Lung (tissue), 11 donors: ENCODE measurements at regions not wholly inside any gene's neighbourhood (a gene's known extent, or its start where the extent isn't known, plus 50 kb on each side); places are given as distances from the start of the nearest gene placed in this dataset.

Experiments used
- ATAC-seq: fragments of 200-7000 bp; cut with Tn5 transposase; one replicate; pipeline ENCODE4 v1.9.1; 2020; ENCODE audit warnings: moderate number of reproducible peaks; ENCODE audit not compliant: insufficient read depth, low FRiP score
- DNase-seq, 3 donors: peaks; one replicate each; pipeline ENCODE4 v3.0.0-alpha.2; 2013 to 2017
- H3K27ac ChIP-seq, 2 donors: one replicate each; pipeline ENCODE4 v1.5.1; 2013; ENCODE audit warnings: mild to moderate bottlenecking in 2 of 2, moderate library complexity in 2 of 2, control low read depth in 1 of 2, inconsistent platforms in 1 of 2, low read depth in 1 of 2, low read length in 1 of 2
- H3K27me3 ChIP-seq, 3 donors: one replicate each; pipeline ENCODE4 v1.5.1; 2013; ENCODE audit warnings: low read length in 2 of 3; ENCODE audit not compliant: control insufficient read depth in 3 of 3, insufficient read depth in 3 of 3
- H3K36me3 ChIP-seq, 4 donors: one replicate each; pipeline ENCODE4 v1.5.1; 2013; ENCODE audit warnings: low read length in 4 of 4, mild to moderate bottlenecking in 1 of 4, moderate library complexity in 1 of 4; ENCODE audit not compliant: control insufficient read depth in 4 of 4, insufficient read depth in 4 of 4
- H3K4me1 ChIP-seq, 5 donors: one replicate each; pipeline ENCODE4 v1.5.1; 2013; ENCODE audit warnings: low read length in 5 of 5, mild to moderate bottlenecking in 2 of 5, moderate library complexity in 1 of 5; ENCODE audit not compliant: control insufficient read depth in 5 of 5, insufficient read depth in 5 of 5
- H3K4me3 ChIP-seq: one replicate; pipeline ENCODE4 v1.5.1; 2013; ENCODE audit warnings: mild to moderate bottlenecking, control low read depth, moderate library complexity
- H3K9ac ChIP-seq, 2 donors: one replicate each; pipeline ENCODE4 v1.5.1; 2013; ENCODE audit warnings: low read length in 2 of 2, control low read depth in 1 of 2; ENCODE audit not compliant: insufficient read depth in 1 of 2
- H3K9me3 ChIP-seq, 4 donors: one replicate each; pipeline ENCODE4 v1.5.1; 2013; ENCODE audit warnings: low read length in 3 of 4, mild to moderate bottlenecking in 1 of 4, moderate library complexity in 1 of 4; ENCODE audit not compliant: control insufficient read depth in 4 of 4, insufficient read depth in 3 of 4
- WGBS, 2 donors: extraction: QIAGEN DNeasy Blood & Tissue Kit; methylation state at CpG; one replicate each; pipeline ENCODE4 v1.1.7; 2013; 5-methylcytosine and 5-hydroxymethylcytosine counted together
- TF ChIP-seq, protein P1 (sequence below): IDR thresholded peaks from 2 replicates; pipeline ENCODE4 v1.5.1; 2012; ENCODE audit warnings: mild to moderate bottlenecking; ENCODE audit errors: control extremely low read depth, extremely low read depth
- donor health status: control.
- donor health status: control.
- donor health status: Bipolar disorder and iron deficiency.
- donor health status: healthy.
- donor health status: DM: yes; HTN: yes; CAD: no.

DNA sequence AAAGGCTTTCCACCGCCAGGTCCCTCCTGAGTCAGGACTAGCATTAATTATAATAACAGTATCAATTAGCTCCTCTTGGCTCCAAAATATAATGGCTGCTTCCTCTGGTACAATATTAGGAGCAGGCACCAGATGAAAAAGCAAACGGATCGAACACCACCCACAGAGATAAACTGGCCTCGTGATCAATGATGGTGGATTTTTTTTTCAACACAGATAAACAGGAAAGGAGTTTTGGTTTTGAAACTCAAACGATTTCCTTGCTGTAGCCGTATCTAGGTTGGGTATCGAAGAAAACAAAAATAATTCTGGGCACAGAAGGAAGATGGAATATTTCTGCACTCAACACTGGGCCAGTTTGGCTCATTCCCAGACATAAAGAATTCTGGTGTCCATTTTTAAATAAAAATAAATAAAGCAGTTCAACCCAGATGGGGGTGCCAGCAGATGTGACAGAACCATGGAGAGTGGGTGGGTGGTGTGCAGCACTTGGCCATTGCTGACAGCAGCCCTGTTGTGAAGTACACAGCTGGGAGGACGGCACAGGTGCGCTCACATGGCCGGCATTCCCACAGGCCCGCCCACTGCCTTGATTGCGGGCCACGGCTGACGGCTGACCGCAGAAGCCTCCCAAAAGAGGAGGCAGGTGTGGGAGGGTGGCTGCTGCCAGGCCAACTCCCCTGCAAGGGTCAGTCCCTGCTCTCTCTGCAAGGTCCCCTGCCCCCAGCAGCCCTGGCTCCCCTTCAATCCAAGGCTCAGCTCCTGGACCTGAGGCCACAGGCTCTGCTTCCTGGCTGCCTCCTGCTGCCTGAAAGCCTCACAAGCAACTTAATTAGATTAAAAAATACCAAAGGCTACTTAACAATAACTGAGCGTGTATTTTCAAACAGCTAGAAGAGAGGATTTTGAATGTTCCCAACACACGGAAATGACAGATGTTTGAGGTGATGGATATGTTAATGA, 351.9 kb upstream of the ID2 start:
- WGBS, 2 donors: 64 to 66% methylated on average over 17 of the region's 17 CpGs
- peak in 1 of 3 donors; percentile 25 for DNase-seq
- no peak overlapping the region for H3K4me3 ChIP-seq
- H3K36me3 ChIP-seq: no peaks in the 10 kb centered on the region
- peaks cover 0 to 12% (median 2%) of the 10 kb centered on the region in 5 donors for H3K4me1 ChIP-seq
- ATAC-seq: no peak
- no peak overlapping the region for H3K9ac ChIP-seq
- no peaks in the 10 kb centered on the region for H3K27me3 ChIP-seq
- no peaks in the 10 kb centered on the region for H3K9me3 ChIP-seq
- no peak overlapping the region for H3K27ac ChIP-seq
- TF ChIP-seq, protein P1, sequence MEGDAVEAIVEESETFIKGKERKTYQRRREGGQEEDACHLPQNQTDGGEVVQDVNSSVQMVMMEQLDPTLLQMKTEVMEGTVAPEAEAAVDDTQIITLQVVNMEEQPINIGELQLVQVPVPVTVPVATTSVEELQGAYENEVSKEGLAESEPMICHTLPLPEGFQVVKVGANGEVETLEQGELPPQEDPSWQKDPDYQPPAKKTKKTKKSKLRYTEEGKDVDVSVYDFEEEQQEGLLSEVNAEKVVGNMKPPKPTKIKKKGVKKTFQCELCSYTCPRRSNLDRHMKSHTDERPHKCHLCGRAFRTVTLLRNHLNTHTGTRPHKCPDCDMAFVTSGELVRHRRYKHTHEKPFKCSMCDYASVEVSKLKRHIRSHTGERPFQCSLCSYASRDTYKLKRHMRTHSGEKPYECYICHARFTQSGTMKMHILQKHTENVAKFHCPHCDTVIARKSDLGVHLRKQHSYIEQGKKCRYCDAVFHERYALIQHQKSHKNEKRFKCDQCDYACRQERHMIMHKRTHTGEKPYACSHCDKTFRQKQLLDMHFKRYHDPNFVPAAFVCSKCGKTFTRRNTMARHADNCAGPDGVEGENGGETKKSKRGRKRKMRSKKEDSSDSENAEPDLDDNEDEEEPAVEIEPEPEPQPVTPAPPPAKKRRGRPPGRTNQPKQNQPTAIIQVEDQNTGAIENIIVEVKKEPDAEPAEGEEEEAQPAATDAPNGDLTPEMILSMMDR: no peak

DNA sequence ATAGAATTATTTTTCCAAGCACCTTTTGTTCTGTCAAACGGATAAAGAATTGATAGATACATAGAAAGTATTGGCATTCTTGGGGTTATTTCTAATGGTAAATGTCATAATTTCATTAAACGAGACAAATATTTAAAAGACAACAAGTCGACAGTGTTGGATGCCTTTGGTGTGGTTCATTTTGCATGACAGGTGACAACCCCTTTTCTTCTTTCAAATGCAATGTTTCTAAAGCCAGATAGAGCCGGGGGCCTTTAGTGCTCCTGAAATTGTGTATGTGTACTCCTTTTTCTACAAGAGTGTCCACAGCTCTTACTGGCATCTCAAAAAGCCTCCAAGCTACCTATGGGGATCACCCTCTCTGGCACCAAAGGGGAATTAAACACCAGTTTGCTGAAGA, 350.8 kb upstream of the ID2 start:
- H3K27ac ChIP-seq: no peak overlapping the region
- TF ChIP-seq, protein P1: no peak
- H3K36me3 ChIP-seq: no peaks in the 10 kb centered on the region
- DNase-seq (no peak), ATAC-seq (no peak)
- 76 to 77% methylated on average over 4 of the region's 4 CpGs for WGBS, 2 donors
- no peaks in the 10 kb centered on the region for H3K9me3 ChIP-seq
- no peaks in the 10 kb centered on the region for H3K27me3 ChIP-seq
- no peak overlapping the region for H3K4me3 ChIP-seq
- H3K9ac ChIP-seq: no peak overlapping the region
- H3K4me1 ChIP-seq: peaks cover 0 to 3% (median 0%) of the 10 kb centered on the region in 5 donors

DNA sequence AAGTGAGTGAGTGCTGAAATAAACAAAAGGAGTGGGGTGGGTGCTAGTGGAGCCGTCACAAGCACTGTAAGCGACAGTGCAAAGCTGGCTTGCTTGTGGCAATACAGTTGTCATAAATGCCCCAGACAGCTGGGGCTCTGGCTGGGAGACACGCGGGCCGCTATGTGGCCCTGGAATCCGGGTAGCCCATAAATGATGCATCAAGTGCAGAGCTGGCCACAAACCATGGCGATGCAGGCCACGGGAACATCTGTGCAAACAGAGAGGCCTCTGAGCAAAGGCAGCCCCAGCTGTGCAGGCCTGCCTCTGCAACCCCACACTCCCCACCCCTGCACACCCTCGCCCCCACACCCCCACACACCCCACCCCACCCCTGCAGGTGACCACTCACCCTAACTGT, 349.2 kb upstream of the ID2 start:
- H3K4me3 ChIP-seq: no peak overlapping the region
- no peak overlapping the region for H3K27ac ChIP-seq
- WGBS, 2 donors: 84 to 97% methylated on average over 9 of the region's 9 CpGs
- ATAC-seq (no peak), DNase-seq (no peak)
- H3K36me3 ChIP-seq: no peaks in the 10 kb centered on the region
- TF ChIP-seq, protein P1: no peak
- no peaks in the 10 kb centered on the region for H3K27me3 ChIP-seq
- H3K4me1 ChIP-seq: peaks cover 0 to 3% (median 0%) of the 10 kb centered on the region in 5 donors
- H3K9ac ChIP-seq: no peak overlapping the region
- no peaks in the 10 kb centered on the region for H3K9me3 ChIP-seq
